H4 (cell line): ENCODE measurements at regions not wholly inside any gene's neighbourhood (a gene's known extent, or its start where the extent isn't known, plus 50 kb on each side); places are given as distances from the start of the nearest gene placed in this dataset.
"Not testable (repeated sequence)": the region's sequence is repeated elsewhere in the genome, so short reads cannot be mapped to it uniquely, and the experiment has no call there.

ENCODE experiments used
- DNase-seq: peaks from one replicate; pipeline ENCODE4 v3.0.0-alpha.2; 2015; ENCODE audit warnings: low spot score

- no peak for DNase-seq
Observed at GRCh38 chr10:128577958-128578750, 451.9 kb upstream of the MKI67 start.

- no peak for DNase-seq
Observed at GRCh38 chr10:128578766-128579165, 452.5 kb upstream of the MKI67 start.

- DNase-seq = no peak
Observed at GRCh38 chr10:128579280-128579865, 453.1 kb upstream of the MKI67 start.

GRCh38 chr10:128579901-128580300 is 453.7 kb upstream of the MKI67 start:
- DNase-seq = no peak

- DNase-seq = not testable (repeated sequence)
Observed at GRCh38 chr10:128583125-128583524, 456.9 kb upstream of the MKI67 start.

GRCh38 chr10:128586599-128586998 is 460.4 kb upstream of the MKI67 start:
- DNase-seq = not testable (repeated sequence)

- DNase-seq = no peak
Observed at GRCh38 chr10:128587689-128588088, 461.5 kb upstream of the MKI67 start.

- DNase-seq = no peak
Observed at GRCh38 chr10:128588402-128588801, 462.2 kb upstream of the MKI67 start.

- no peak for DNase-seq
Observed at GRCh38 chr10:128594688-128595087, 468.5 kb upstream of the MKI67 start.

- DNase-seq = no peak
Observed at GRCh38 chr10:128596906-128597305, 470.7 kb upstream of the MKI67 start.

GRCh38 chr10:128599030-128599429 is 472.8 kb upstream of the MKI67 start:
- DNase-seq = no peak

- DNase-seq = no peak
Observed at GRCh38 chr10:128599538-128599937, 473.3 kb upstream of the MKI67 start.

- DNase-seq = no peak
Observed at GRCh38 chr10:128602183-128602582, 476.0 kb upstream of the MKI67 start.

GRCh38 chr10:128604025-128604424 is 477.8 kb upstream of the MKI67 start:
- no peak for DNase-seq

GRCh38 chr10:128605180-128605579 is 479.0 kb upstream of the MKI67 start:
- no peak for DNase-seq

GRCh38 chr10:128606055-128606454 is 479.8 kb upstream of the MKI67 start:
- no peak for DNase-seq

GRCh38 chr10:128608791-128609190 is 482.6 kb upstream of the MKI67 start:
- no peak for DNase-seq

GRCh38 chr10:128609460-128609859 is 483.2 kb upstream of the MKI67 start:
- no peak for DNase-seq

- DNase-seq = no peak
Observed at GRCh38 chr10:128610113-128610512, 483.9 kb upstream of the MKI67 start.

- no peak for DNase-seq
Observed at GRCh38 chr10:128612195-128612594, 486.0 kb upstream of the MKI67 start.

GRCh38 chr10:128612631-128613030 is 486.4 kb upstream of the MKI67 start:
- no peak for DNase-seq

- no peak for DNase-seq
Observed at GRCh38 chr10:128614016-128614605, 487.9 kb upstream of the MKI67 start.
